ENCODE measurements at regions not wholly inside any gene's neighbourhood (a gene's known extent, or its start where the extent isn't known, plus 50 kb on each side); places are given as distances from the start of the nearest gene placed in this dataset.

DNA sequence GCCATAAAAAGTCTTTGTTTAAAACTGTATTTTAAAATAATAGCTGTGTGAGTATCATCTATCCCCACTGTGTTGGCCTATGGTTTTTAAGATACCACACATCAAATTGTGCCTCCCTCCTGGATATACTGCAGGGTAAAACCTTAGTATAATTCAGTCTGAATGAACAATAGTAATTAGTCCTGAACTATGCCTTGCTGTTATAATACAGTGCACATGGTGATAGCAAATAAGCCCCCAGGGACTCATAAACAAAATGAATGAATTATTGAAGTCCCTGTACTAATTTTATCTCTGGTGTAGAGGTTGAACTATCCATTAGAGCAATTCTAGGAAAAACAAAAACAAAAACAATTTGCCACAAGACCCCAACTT lies 142.7 kb upstream of the ADAMTSL1 start:
- no peak for DNase-seq
- no peak overlapping the region for H3K4me3 ChIP-seq
- no peaks in the 10 kb centered on the region for H3K9me3 ChIP-seq
- peak overlapping the region; percentile 49 to 58 for H3K27ac ChIP-seq
- H3K27me3 ChIP-seq = no peaks in the 10 kb centered on the region
- peaks cover 0 to 15% of the 10 kb centered on the region in 2 donors for H3K4me1 ChIP-seq
- intact Hi-C loops (cut with DNase I; ENCODE audit: low total_unique reads) = no loop called here
- no peaks in the 10 kb centered on the region for H3K36me3 ChIP-seq
- no peak for TF ChIP-seq POLR2A (IDR thresholded peaks at IDR 0.05)
- TF ChIP-seq, protein P1, sequence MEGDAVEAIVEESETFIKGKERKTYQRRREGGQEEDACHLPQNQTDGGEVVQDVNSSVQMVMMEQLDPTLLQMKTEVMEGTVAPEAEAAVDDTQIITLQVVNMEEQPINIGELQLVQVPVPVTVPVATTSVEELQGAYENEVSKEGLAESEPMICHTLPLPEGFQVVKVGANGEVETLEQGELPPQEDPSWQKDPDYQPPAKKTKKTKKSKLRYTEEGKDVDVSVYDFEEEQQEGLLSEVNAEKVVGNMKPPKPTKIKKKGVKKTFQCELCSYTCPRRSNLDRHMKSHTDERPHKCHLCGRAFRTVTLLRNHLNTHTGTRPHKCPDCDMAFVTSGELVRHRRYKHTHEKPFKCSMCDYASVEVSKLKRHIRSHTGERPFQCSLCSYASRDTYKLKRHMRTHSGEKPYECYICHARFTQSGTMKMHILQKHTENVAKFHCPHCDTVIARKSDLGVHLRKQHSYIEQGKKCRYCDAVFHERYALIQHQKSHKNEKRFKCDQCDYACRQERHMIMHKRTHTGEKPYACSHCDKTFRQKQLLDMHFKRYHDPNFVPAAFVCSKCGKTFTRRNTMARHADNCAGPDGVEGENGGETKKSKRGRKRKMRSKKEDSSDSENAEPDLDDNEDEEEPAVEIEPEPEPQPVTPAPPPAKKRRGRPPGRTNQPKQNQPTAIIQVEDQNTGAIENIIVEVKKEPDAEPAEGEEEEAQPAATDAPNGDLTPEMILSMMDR (IDR thresholded peaks at IDR 0.05) = no peak

GRCh38 chr9:18331808-18332209 lies 142.1 kb upstream of the ADAMTSL1 start:
- Histone ChIP-seq H3K27ac (peak overlapping the region; percentile 49 to 58), H3K4me3 (no peak overlapping the region), H3K36me3 (no peaks in the 10 kb centered on the region), H3K27me3 (no peaks in the 10 kb centered on the region), H3K4me1 (peaks cover 0 to 15% of the 10 kb centered on the region in 2 donors), H3K9me3 (no peaks in the 10 kb centered on the region)
- no peak for DNase-seq
- TF ChIP-seq POLR2A (IDR thresholded peaks at IDR 0.05) = no peak
- TF ChIP-seq, protein P1 (IDR thresholded peaks at IDR 0.05) = no peak
- intact Hi-C loops (cut with DNase I; ENCODE audit: low total_unique reads) = no loop called here

DNA sequence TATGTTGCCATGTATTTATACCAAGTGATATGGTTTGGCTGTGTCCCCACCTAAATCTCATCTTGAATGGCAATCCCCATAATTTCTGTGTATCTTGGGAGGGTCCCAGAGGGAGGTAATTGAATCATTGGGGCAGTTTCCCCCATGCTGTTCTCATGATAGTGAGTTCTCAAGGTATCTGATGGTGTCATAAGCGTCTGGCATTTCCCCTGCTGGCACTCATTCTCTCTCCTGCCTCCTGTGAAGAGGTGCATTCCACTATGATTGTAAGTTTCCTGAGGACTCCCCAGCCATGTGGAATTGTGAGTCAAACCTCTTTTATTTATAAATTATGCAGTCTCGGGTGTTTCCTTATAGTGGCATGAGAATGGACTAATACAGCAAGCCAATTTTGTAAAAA lies 140.8 kb upstream of the ADAMTSL1 start:
- Histone ChIP-seq H3K27me3 (no peaks in the 10 kb centered on the region), H3K27ac (peak overlapping the region in 1 of 2 donors; percentile 19), H3K36me3 (no peaks in the 10 kb centered on the region), H3K4me3 (no peak overlapping the region), H3K9me3 (no peaks in the 10 kb centered on the region), H3K4me1 (peaks cover 0 to 15% of the 10 kb centered on the region in 2 donors)
- no peak for DNase-seq
- TF ChIP-seq POLR2A (IDR thresholded peaks at IDR 0.05) = no peak
- TF ChIP-seq, protein P1 (IDR thresholded peaks at IDR 0.05) = no peak
- intact Hi-C loops (cut with DNase I; ENCODE audit: low total_unique reads) = no loop called here

- TF ChIP-seq, protein P1 (IDR thresholded peaks at IDR 0.05) = no peak
- no peak overlapping the region for H3K4me3 ChIP-seq
- DNase-seq = no peak
- intact Hi-C loops (cut with DNase I; ENCODE audit: low total_unique reads) = no loop called here
- H3K36me3 ChIP-seq = no peaks in the 10 kb centered on the region
- peaks cover 0 to 14% of the 10 kb centered on the region in 2 donors for H3K4me1 ChIP-seq
- H3K27me3 ChIP-seq = no peaks in the 10 kb centered on the region
- H3K9me3 ChIP-seq = no peaks in the 10 kb centered on the region
- no peak overlapping the region for H3K27ac ChIP-seq
These were observed 138.1 kb upstream of the ADAMTSL1 start for GRCh38 chr9:18335825-18336224.

DNA sequence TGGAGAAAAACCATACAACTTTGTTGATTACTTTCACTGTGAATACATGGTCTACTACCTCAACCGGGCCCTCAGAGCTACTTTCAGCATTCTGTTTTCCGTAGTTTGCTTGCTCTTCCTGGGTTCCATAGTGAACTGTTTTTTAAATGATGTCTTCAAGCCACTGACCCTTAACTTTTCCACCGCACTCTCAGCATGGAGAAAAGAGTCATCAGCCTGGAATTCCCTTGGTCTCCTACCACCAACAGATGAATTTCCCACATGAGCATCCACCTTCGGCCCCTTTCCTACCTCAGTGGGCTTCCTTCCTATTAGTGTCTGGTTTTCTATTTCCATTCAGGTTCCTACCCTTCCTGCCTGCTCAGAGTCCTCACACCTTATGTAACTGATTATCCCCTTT lies 135.9 kb upstream of the ADAMTSL1 start:
- intact Hi-C loops (cut with DNase I; ENCODE audit: low total_unique reads) = no loop called here
- Histone ChIP-seq H3K36me3 (no peaks in the 10 kb centered on the region), H3K27ac (no peak overlapping the region), H3K9me3 (no peaks in the 10 kb centered on the region), H3K4me3 (no peak overlapping the region), H3K4me1 (no peaks in the 10 kb centered on the region), H3K27me3 (no peaks in the 10 kb centered on the region)
- no peak for DNase-seq
- TF ChIP-seq POLR2A (IDR thresholded peaks at IDR 0.05) = no peak
- TF ChIP-seq, protein P1 (IDR thresholded peaks at IDR 0.05) = no peak

All from uterus (tissue), 3 donors.